GM13977 (cell line): ENCODE measurements at regions not wholly inside any gene's neighbourhood (a gene's known extent, or its start where the extent isn't known, plus 50 kb on each side); places are given as distances from the start of the nearest gene placed in this dataset.
"Not testable (repeated sequence)": the region's sequence is repeated elsewhere in the genome, so short reads cannot be mapped to it uniquely, and the experiment has no call there.

ENCODE experiments used
- DNase-seq: peaks from one replicate; pipeline ENCODE4 v3.0.0; 2012; ENCODE audit warnings: low spot score
- CTCF ChIP-seq: IDR thresholded peaks from 2 replicates; pipeline ENCODE4 v1.5.1; 2012; ENCODE audit warnings: mild to moderate bottlenecking, control low read depth; ENCODE audit not compliant: insufficient read depth; ENCODE audit errors: extremely low read depth, missing control alignments
- in situ Hi-C: fragments of 300-500 bp; cut with MboI; formaldehyde crosslinking; loops from one replicate; pipeline ENCODE4 v1.12.0; 2022; ENCODE audit warnings: low sequenced_read_pairs, low pct_unique_long_range_greater_than_20kb, mixed read lengths, inconsistent platforms; ENCODE audit not compliant: unreplicated experiment

- in situ Hi-C loops, result no loop called here
- TF ChIP-seq CTCF, result no peak
- DNase-seq, result no peak
These were observed 542.1 kb upstream of the ID2 start for GRCh38 chr2:8139668-8140200.

GRCh38 chr2:8141079-8141707 lies 540.7 kb upstream of the ID2 start:
- no peak for DNase-seq
- no peak for TF ChIP-seq CTCF
- in situ Hi-C loops, result no loop called here

GRCh38 chr2:8141780-8142179 lies 540.1 kb upstream of the ID2 start:
- in situ Hi-C loops, result no loop called here
- TF ChIP-seq CTCF, result no peak
- DNase-seq, result no peak

- no peak for TF ChIP-seq CTCF
- no peak for DNase-seq
- in situ Hi-C loops, result no loop called here
These were observed 539.4 kb upstream of the ID2 start for GRCh38 chr2:8142461-8142860.

- in situ Hi-C loops, result no loop called here
These were observed 537.7 kb upstream of the ID2 start for GRCh38 chr2:8144131-8144631.

GRCh38 chr2:8144785-8145184 lies 537.1 kb upstream of the ID2 start:
- in situ Hi-C loops, result no loop called here
- DNase-seq, result no peak

More at GRCh38 chr2:8144131-8144631, 537.7 kb upstream of the ID2 start:
- TF ChIP-seq CTCF, result no peak
- no peak for DNase-seq

GRCh38 chr2:8145375-8145774 lies 536.5 kb upstream of the ID2 start:
- DNase-seq, in situ Hi-C loops: not testable (repeated sequence)

More at GRCh38 chr2:8144785-8145184, 537.1 kb upstream of the ID2 start:
- TF ChIP-seq CTCF, result no peak
